GM18520 (cell line): ENCODE measurements at regions not wholly inside any gene's neighbourhood (a gene's known extent, or its start where the extent isn't known, plus 50 kb on each side); places are given as distances from the start of the nearest gene placed in this dataset.
"Not testable (repeated sequence)": the region's sequence is repeated elsewhere in the genome, so short reads cannot be mapped to it uniquely, and the experiment has no call there.

ENCODE experiments used
- ATAC-seq: cut with Tn5 transposase; IDR thresholded peaks from one replicate; pipeline ENCODE4 v1.9.1; 2021; ENCODE audit not compliant: unreplicated experiment

DNA sequence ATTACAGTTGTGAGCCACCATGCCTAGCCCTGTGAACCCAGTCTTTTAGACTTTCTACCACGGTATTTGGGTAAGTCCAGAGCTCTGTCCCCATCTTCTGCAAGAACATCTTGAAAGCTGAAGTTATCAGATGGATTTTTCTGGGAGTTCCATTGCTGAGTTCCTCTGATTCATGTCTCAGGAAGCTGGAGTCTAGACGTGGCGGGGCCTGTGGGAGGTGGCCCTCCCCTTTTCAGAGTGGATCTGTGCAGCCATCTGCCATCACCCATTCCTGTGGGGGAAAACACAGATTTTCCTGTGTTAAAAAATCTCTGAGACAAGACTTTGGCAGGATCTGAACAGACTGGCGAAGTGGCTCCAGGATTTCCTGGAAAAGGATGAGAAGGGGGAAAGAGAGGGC, 234.3 kb downstream of the NPIPA7 start:
- not testable (repeated sequence) for ATAC-seq

- ATAC-seq: not testable (repeated sequence)
Measured at GRCh38 chr16:16614484-16614883, 235.5 kb downstream of the NPIPA7 start.

GRCh38 chr16:16618963-16619465, 240.1 kb downstream of the NPIPA7 start:
- not testable (repeated sequence) for ATAC-seq

DNA sequence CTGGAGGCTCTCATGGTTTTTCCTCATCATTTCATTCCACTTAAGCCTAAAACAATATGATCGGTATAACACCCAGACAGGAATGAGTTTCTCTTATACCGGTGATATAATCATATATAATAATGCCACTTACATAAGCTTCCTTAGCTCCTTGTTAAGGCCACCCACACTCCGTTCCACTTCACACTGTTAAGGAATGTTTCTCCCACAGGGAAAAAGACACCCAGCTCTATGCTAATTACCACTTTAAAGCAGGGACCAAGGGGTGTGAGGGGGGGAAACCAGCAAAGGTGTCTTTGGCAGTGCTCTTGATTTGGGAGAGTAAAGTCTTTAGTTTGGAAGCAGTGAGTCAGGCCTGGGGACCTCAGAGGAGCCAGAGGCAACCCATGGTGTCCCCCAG, 245.4 kb downstream of the NPIPA7 start:
- not testable (repeated sequence) for ATAC-seq

DNA sequence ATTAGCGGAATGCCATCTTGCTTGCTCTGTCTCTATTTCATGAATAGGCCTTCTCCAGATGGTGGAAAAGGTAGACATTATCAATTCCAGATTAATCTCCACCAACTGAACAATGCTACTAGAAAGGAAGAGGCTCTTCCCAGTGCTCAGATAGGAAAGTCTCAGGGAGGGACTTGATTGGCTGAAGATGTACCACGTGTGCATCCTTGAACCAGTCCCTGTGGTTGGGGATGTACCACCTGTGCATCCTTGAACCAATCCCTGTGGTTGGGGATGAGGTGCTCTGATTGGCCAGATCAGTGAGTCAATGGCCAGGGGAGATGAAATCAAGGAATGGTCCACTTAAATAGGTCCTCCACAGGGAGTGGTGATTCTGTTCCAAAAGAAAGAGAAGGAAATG, 246.2 kb downstream of the NPIPA7 start:
- not testable (repeated sequence) for ATAC-seq

- not testable (repeated sequence) for ATAC-seq
Measured at GRCh38 chr16:16627865-16628264, 248.9 kb downstream of the NPIPA7 start.

GRCh38 chr16:16638231-16638630, 259.3 kb downstream of the NPIPA7 start:
- not testable (repeated sequence) for ATAC-seq

GRCh38 chr16:16638714-16639113, 259.8 kb downstream of the NPIPA7 start:
- ATAC-seq: not testable (repeated sequence)

- not testable (repeated sequence) for ATAC-seq
Measured at GRCh38 chr16:16643828-16644227, 264.9 kb downstream of the NPIPA7 start.

DNA sequence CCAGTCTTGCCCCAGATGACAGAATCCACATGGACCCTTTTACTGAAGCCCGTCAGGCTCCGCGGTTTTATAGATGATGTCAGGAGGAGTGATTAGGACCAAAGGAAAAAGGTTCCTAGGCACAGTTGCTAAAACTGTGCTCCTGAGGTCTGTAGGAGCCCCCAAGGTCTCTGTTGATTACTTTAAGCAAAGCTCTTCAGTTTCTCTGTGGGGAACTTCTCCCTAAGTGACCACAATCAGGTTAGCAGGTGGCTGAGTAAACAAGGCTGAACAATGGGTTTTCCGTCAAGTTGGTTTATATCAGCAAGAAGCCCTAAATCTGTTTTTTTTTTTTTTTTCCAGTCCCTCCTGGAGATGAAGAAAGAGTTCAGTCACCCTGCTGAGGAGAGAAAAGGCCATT, 269.1 kb downstream of the NPIPA7 start:
- not testable (repeated sequence) for ATAC-seq

DNA sequence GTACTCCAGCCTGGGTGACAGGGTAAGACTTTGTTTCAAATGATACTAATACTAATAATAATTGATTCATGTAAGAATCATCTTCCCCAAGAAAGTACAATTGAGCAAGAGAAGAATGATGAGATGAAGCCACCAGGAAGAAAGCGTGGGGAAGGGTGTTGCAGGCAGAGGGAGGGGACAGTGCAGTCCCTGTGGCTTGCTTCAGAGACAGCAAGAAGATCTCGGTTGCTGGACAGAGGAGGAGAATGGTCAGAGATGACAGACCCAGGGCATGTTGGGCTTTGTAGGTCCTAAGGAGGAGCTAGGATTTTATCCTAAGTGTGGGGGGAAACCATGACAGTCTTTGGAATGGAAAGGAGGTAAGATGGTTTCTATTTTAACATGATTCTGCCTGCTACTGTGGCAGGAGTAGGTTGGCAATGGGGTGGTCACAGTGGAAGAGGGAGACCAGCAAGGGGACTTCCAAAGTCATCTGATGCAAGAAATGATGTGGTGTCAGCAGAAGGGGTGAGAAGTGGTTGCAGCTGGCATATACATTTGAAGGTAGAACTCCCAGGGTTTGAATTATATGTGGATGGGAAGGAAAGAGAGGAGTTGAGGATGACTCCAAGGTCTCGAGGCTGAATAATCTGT, 293.4 kb downstream of the NPIPA7 start:
- not testable (repeated sequence) for ATAC-seq

- not testable (repeated sequence) for ATAC-seq
Measured at GRCh38 chr16:16674820-16675219, 295.9 kb downstream of the NPIPA7 start.

- not testable (repeated sequence) for ATAC-seq
Measured at GRCh38 chr16:16721849-16722248, 342.9 kb downstream of the NPIPA7 start.

GRCh38 chr16:16722666-16723065, 343.7 kb downstream of the NPIPA7 start:
- not testable (repeated sequence) for ATAC-seq

DNA sequence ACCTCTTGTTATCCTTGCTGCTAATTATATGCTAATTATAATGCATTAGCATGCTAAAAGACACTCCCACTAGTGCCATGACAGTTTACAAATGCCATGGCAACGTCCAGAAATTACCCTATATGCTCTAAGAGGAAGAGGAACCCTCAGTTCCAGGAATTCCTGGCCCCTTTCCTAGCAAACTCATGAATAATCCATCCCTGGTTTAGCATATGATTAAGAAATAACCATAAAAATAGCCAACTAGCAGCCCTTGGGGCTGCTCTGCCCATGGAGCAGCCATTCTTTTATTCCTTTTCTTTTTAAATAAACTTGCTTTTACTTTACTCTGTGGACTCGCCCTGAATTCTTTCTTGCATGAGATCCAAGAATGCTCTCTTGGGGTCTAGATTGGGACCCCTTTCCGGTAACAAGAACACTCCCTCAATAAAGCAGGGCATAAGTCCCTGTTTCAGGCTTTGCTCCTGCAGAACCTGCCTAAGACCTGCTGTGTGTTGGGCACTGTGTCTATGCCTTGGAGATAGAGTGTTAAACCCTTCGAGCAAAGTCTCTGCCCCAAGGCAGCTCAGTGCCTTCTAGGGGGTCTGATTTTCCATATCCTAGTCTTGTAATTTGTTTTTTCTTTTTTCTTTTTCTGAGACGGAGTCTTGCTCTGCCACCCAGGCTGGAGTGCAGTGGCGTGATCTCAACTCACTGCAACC, 345.0 kb downstream of the NPIPA7 start:
- not testable (repeated sequence) for ATAC-seq

GRCh38 chr16:16727048-16727447, 348.1 kb downstream of the NPIPA7 start:
- ATAC-seq: not testable (repeated sequence)

DNA sequence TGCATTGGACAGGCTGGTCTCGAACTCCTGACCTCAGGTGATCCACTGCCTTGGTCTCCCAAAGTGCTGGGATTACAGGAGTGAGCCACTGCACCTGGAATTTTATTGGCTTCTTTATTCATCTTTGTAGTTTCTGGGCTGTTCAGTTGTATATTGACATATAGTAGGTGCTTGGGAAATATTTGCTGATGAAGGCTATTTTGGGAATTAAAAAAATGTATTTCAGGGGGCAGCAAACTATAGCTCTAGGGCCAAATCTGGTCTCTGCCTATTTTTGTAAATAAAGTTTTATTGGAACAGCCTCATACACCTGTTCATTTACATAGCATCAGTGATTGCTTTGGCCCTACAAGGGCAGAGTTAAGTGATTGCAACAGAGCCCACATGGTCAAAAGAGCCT, 363.6 kb downstream of the NPIPA7 start:
- ATAC-seq: not testable (repeated sequence)

DNA sequence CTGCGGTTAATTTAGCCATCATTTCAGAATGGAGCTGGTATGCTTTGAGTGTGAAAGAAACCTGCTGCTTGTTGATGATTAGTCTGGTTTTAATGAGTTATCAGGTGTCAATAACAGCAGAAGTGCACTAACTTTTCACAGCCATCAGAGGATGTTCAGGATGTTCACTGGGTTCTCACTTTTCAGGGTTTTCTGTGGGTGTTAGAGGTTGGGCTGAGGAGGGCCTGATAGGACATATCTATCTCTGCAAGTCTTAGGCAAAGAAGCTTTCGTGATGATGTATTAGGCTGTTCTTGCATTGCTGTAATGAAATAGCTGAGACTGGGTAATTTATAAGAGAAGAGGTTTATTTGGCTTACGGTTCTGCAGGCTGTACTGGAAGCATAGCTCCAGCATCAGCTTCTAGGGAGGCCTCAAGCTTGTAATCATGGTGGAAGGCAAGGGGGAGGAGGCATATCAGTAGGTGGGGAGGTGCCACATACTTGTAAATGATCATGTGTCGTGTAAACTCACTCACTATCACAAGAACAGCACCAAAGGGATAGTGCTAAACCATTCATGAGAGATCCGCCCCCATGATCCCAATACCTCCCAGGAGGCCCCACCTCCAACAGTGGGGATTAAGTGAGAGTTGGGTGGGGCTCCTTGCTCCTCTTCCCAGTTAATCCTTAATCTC, 376.2 kb downstream of the NPIPA7 start:
- not testable (repeated sequence) for ATAC-seq

GRCh38 chr16:16763449-16763848, 384.5 kb downstream of the NPIPA7 start:
- no peak for ATAC-seq

DNA sequence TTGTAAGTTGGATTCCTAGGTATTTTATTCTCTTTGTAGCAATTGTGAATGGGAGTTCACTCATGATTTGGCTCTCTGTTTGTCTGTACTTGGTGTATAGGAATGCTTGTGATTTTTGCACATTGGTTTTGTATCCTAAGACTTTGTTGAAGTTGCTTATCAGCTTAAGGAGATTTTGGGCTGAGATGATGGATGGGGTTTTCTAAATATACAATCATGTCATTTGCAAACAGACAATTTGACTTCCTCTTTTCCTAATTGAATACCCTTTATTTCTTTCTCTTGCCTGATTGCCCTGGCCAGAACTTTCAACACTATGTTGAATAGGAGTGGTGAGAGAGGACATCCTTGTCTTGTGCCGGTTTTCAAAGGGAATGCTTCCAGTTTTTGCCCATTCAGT, 391.8 kb downstream of the NPIPA7 start:
- not testable (repeated sequence) for ATAC-seq

DNA sequence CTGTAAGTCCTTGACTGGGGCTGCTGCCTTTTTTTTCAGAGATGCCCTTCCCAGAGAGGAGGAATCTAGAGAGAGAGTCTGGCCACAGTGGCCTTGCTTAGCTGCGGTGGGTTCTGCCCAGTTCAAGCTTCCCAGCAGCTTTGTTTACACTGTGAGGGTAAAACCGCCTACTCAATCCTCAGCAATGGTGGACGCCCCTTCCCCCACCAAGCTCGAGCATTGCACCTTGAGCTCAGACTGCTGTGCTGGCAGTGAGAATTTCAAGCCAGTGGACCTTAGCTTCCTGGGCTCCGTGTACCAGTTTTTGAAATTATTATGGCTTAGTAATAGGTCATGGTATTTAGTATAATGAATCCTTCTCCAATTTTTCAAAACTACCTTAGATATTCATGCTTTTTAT, 395.4 kb downstream of the NPIPA7 start:
- no peak for ATAC-seq

GRCh38 chr16:16778332-16778731, 399.4 kb downstream of the NPIPA7 start:
- ATAC-seq: no peak
